ENCODE measurements at regions not wholly inside any gene's neighbourhood (a gene's known extent, or its start where the extent isn't known, plus 50 kb on each side); places are given as distances from the start of the nearest gene placed in this dataset.

DNA sequence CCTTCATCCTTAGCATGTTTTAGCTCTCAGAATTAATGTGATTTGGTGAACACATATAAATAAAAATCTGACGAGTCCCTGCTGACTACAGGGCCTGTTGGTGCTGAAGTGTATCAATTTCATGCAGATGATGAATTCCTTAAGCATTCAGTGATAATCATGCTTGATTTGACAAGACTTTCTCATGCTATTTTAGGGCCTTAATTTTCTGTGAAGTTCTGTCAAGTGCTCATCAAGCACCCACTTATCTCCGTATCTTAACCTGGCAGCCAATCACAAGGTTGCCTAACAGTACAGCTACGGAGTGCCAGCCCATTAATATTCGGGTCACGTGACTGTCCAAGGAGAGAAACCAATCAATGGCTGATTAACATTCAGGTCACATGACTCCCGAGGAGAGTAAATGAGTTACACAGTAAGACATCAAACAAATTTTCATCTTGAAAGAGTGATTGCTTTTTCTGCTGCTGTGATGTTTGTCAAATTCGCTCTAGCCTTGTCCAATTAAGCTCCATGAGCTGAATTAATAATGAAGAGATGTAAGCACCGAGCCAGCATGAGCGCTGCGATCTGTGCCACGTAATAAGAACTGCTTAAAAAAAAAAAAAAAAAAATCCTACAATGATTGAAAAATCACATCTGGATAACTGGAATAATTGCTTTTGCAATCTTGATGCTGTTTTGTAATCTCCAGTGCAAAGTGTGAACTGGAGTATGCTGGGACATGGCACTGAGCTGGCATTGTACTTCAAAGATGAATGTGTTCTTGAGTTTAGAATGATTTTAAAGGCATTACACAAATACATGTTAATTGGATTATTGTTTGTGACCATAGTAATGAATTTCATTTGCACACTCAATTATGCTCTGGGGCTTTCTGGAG lies 104.3 kb upstream of the SPATA31D4 start:
- ChIA-PET POLR2A (no interaction called here), CTCF (no interaction called here)
- TF ChIP-seq L3MBTL2 (conservative IDR thresholded peaks at IDR 0.05) = no peak
- no peak for TF ChIP-seq SP1 (IDR thresholded peaks at IDR 0.05)
- TF ChIP-seq ZNF384 (IDR thresholded peaks at IDR 0.05) = no peak
- DNase-seq (ENCODE audit: extremely low spot score) = no peak

DNA sequence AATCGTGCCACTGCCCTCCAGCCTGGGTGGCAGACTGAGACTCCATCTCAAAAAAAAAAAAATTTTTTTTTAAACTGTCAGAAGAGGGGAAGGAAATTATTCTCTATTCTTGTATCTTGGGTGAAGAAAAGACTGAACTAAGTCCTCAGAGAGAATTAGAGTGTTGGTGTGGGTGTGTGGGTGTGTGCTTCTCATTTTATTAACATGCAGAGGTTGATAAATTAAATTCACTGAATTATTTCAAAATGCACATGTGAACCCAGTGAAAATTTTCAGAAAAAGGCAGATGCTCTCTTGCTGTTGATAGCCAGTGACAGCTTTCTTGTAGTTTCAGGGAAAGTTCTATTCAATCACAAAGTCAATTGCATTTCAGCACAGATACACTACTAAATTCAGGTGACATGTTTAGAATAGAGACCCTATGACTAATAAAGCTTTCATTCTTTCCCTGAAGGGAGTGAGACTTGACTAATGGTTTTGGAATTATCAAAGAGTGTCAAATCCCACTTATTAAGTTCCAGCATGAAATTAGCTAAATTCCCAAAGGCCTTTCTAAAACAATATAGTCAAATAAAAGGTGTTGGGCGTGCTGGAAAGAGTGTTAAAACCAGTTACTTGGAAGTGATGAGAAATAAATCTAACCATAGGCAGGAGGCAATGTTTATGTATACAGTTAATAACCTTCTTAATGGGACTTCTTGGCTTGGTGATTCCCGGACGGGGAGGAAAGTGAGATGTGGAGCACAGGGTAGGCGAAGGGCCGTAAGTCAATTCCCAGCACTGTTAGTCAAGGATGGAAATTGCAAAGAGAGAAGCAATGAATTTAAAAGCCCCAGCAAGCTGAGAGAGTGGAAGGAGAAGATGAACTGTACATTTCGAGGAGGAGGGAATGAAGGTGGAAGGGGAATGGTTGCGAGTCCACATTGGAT lies 103.2 kb upstream of the SPATA31D4 start:
- TF ChIP-seq CTBP1 (IDR thresholded peaks at IDR 0.05; ENCODE audit: borderline replicate concordance) = no peak
- TF ChIP-seq, protein P1, sequence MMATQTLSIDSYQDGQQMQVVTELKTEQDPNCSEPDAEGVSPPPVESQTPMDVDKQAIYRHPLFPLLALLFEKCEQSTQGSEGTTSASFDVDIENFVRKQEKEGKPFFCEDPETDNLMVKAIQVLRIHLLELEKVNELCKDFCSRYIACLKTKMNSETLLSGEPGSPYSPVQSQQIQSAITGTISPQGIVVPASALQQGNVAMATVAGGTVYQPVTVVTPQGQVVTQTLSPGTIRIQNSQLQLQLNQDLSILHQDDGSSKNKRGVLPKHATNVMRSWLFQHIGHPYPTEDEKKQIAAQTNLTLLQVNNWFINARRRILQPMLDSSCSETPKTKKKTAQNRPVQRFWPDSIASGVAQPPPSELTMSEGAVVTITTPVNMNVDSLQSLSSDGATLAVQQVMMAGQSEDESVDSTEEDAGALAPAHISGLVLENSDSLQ (IDR thresholded peaks at IDR 0.05) = no peak
- TF ChIP-seq L3MBTL2 (conservative IDR thresholded peaks at IDR 0.05) = no peak
- ChIA-PET CTCF (no interaction called here), POLR2A (no interaction called here)
- no peak for DNase-seq (ENCODE audit: extremely low spot score)

DNA sequence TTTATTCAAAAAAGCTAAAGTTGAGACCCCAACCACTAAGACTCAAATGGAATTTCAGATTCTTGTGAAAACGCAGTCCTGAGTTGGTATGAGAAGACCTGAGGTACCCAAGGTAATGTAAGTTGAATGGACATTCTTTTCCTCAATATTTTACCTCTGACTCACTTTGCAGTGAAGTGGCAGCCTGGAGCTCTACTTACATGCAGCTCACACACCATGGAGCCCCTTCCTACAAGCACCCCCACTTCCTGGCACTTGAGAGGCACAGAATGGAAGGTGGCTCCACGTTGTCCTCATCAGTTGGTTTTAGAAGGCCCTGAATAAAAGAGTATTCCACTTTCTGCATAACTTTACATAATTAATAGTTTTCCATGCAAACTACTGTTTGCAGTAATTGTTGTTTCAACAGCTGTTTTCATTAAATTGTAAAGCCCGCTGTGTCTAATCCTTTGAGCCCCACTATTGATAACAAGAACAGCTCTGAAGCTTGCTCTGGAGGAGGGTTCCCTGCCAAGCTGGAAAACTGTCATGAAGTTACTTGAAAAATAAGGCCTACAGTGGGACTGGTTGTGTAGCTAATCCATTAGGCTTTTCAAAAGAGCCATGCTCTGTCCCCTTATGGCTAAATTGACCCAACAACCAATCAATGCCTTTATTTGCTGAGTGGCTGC lies 102.2 kb upstream of the SPATA31D4 start:
- DNase-seq (ENCODE audit: extremely low spot score) = no peak
- CTCF ChIA-PET = no interaction called here
- TF ChIP-seq ARNT (IDR thresholded peaks at IDR 0.05) = no peak
- no peak for TF ChIP-seq L3MBTL2 (conservative IDR thresholded peaks at IDR 0.05)
- no peak for TF ChIP-seq SUZ12 (IDR thresholded peaks at IDR 0.05)
- no peak for TF ChIP-seq FOXA1 (IDR thresholded peaks at IDR 0.05)
- no peak for TF ChIP-seq LEF1 (IDR thresholded peaks at IDR 0.05; ENCODE audit: borderline replicate concordance)
- no peak for TF ChIP-seq TARDBP (IDR thresholded peaks at IDR 0.05)
- no peak for TF ChIP-seq FOXM1 (IDR thresholded peaks at IDR 0.05; ENCODE audit: borderline replicate concordance)
- TF ChIP-seq ZNF384 (IDR thresholded peaks at IDR 0.05) = no peak
- TF ChIP-seq SP1 (IDR thresholded peaks at IDR 0.05) = no peak
- no peak for TF ChIP-seq ELF4 (IDR thresholded peaks at IDR 0.05)
- TF ChIP-seq CTBP1 (IDR thresholded peaks at IDR 0.05; ENCODE audit: borderline replicate concordance) = no peak
- TF ChIP-seq HDGF (IDR thresholded peaks at IDR 0.05; ENCODE audit: borderline replicate concordance) = no peak
- TF ChIP-seq, protein P1 (IDR thresholded peaks at IDR 0.05) = no peak
- TF ChIP-seq FOXK2 (IDR thresholded peaks at IDR 0.05) = no peak
- no peak for TF ChIP-seq BHLHE40 (IDR thresholded peaks at IDR 0.05; ENCODE audit: borderline replicate concordance)
- no peak for TF ChIP-seq NFRKB (IDR thresholded peaks at IDR 0.05)
- POLR2A ChIA-PET = no interaction called here

DNA sequence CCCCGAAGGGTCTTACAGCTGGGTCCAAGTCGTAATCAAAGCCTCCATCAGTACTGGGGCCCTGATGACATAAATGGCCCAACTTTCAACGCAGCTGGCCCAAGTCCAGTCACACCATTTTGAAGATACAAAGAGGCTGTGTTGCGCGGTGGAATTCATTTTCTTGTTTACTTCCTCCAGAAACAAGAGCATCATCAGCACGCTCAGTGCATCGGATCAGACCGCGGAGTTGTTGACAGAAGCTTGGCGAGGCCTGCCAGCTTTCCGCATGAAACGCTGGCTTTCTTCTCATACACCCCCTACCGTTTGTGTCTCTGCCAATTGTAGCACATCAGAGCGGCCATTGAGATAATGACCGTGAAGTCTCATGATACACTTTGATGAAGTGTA lies 101.7 kb upstream of the SPATA31D4 start:
- DNase-seq (ENCODE audit: extremely low spot score) = no peak
- TF ChIP-seq ZNF384 (IDR thresholded peaks at IDR 0.05) (no peak), ARNT (IDR thresholded peaks at IDR 0.05) (no peak)
- ChIA-PET CTCF (no interaction called here), POLR2A (no interaction called here)

DNA sequence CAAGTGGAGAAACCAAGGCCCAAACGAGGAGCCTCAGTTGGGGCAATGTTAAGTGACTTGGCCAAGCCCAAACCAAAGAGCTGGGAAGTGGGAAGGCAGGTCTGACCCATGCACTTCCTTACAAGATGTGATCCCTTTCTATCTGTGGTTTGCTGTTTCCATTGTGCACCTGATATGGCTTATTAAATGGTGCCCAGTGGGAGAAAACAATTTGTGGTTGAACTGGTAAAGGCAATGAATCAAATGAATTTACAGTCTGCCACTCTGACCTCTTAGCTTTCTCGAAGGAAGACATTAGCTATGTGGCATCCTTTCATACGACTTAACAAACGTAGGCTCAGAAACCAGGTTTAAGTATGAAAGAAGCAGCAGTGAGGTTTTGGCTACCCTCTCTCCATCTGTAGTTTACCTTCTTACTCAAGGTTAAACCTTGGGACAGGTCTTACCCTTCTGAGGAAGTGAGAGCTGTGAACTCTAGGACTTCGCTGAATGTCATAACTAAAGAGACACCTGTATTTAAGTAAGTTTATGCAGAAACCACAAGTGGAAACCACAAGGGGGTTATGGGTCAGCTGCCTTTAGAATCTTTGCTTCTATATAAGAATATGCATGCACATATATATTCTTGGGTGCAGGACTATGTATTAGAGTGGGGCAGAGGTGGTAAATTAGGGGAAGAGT lies 100.5 kb upstream of the SPATA31D4 start:
- CTCF ChIA-PET = no interaction called here
- no peak for DNase-seq (ENCODE audit: extremely low spot score)
- TF ChIP-seq FOXM1 (IDR thresholded peaks at IDR 0.05; ENCODE audit: borderline replicate concordance) (no peak), CTBP1 (IDR thresholded peaks at IDR 0.05; ENCODE audit: borderline replicate concordance) (no peak), BHLHE40 (IDR thresholded peaks at IDR 0.05; ENCODE audit: borderline replicate concordance) (no peak), L3MBTL2 (conservative IDR thresholded peaks at IDR 0.05) (no peak), ZNF384 (IDR thresholded peaks at IDR 0.05) (no peak), FOXA1 (IDR thresholded peaks at IDR 0.05) (no peak), ELF4 (IDR thresholded peaks at IDR 0.05) (no peak), ARNT (IDR thresholded peaks at IDR 0.05) (no peak)
- TF ChIP-seq, protein P1 (IDR thresholded peaks at IDR 0.05) = no peak
- POLR2A ChIA-PET = no interaction called here

Data from HEK293T (cell line).